MG63 (cell line): ENCODE measurements at regions not wholly inside any gene's neighbourhood (a gene's known extent, or its start where the extent isn't known, plus 50 kb on each side); places are given as distances from the start of the nearest gene placed in this dataset.
"Not testable (repeated sequence)": the region's sequence is repeated elsewhere in the genome, so short reads cannot be mapped to it uniquely, and the experiment has no call there.

Experiments used
- DNase-seq: peaks from one replicate; pipeline ENCODE4 v3.0.0-alpha.2; 2020
- H3K27me3 ChIP-seq: fragments of 250-450 bp; sonication (Bioruptor Pico); 2 replicates; pipeline ENCODE4 v1.5.1; 2020; ENCODE audit warnings: mild to moderate bottlenecking, moderate library complexity
- H3K36me3 ChIP-seq: fragments of 250-450 bp; sonication (Bioruptor Pico); 2 replicates; pipeline ENCODE4 v1.5.1; 2020; ENCODE audit warnings: mild to moderate bottlenecking, moderate library complexity
- H3K4me3 ChIP-seq: fragments of 250-450 bp; sonication (Bioruptor Pico); 2 replicates; pipeline ENCODE4 v1.5.1; 2020; ENCODE audit warnings: mild to moderate bottlenecking, moderate library complexity
- H3K9me3 ChIP-seq: fragments of 250-450 bp; sonication (Bioruptor Pico); 2 replicates; pipeline ENCODE4 v1.5.1; 2020; ENCODE audit warnings: mild to moderate bottlenecking, moderate library complexity

DNA sequence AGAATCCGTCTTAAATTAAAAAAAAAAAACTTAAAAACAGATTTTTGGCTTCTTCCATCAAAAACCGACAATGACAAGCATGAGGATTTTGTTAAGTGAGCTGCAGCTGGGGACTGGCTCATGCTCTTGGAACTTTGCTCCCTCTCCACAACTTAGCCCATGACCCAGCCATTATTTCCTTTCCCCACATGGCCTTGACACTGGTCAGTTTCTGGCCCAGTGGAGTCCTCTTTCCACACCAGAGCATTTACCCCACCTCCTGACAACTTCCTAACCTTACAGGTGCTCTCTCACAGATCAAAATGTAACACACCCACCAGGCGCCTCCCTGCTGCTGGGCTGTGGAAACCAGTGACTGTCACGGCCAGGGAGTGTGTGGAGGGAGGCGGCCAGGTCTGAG, 62.7 kb upstream of the ZNF267 start:
- Histone ChIP-seq H3K36me3 (no peaks in the 10 kb centered on the region), H3K27me3 (no peaks in the 10 kb centered on the region; the same call in 1 of the 2 replicates), H3K9me3 (no peaks in the 10 kb centered on the region), H3K4me3 (no peak overlapping the region)
- no peak for DNase-seq

GRCh38 chr16:31816141-31816540, 57.5 kb upstream of the ZNF267 start:
- not testable (repeated sequence) for H3K9me3 ChIP-seq, DNase-seq, H3K4me3 ChIP-seq, H3K36me3 ChIP-seq, H3K27me3 ChIP-seq

GRCh38 chr16:31819386-31819785, 54.2 kb upstream of the ZNF267 start:
- H3K4me3 ChIP-seq: no peak overlapping the region
- no peak for DNase-seq
- H3K27me3 ChIP-seq: no peaks in the 10 kb centered on the region; the same call in 1 of the 2 replicates
- H3K36me3 ChIP-seq: no peaks in the 10 kb centered on the region
- peaks cover 2% of the 10 kb centered on the region; the same call in 1 of the 2 replicates for H3K9me3 ChIP-seq

GRCh38 chr16:31819948-31820347, 53.7 kb upstream of the ZNF267 start:
- Histone ChIP-seq H3K27me3 (no peaks in the 10 kb centered on the region; the same call in 1 of the 2 replicates), H3K36me3 (no peaks in the 10 kb centered on the region), H3K4me3 (no peak overlapping the region), H3K9me3 (peaks cover 2% of the 10 kb centered on the region; the same call in 1 of the 2 replicates)
- no peak for DNase-seq
